ENCODE measurements at regions not wholly inside any gene's neighbourhood (a gene's known extent, or its start where the extent isn't known, plus 50 kb on each side); places are given as distances from the start of the nearest gene placed in this dataset.
"Not testable (repeated sequence)": the region's sequence is repeated elsewhere in the genome, so short reads cannot be mapped to it uniquely, and the experiment has no call there.

DNA sequence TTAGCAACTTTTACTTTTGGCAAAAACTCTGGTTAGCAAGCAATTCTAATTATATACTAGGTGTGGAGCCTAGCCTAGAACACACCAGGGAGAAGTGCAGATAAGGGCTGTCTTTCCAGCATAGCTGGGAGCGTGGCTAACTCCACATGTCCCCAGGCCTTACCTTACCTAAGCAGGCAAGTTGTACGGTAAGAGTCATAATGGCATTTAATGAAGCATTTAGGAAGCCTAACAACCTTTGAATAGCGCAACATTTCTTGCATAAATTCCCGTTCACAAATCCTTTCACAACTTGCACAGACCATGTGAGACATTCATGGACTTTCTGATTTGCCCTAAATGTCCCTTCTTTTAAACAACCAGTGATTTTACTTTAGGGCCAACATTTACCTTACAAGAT is 917.4 kb upstream of the ACO1 start:
- no peak for DNase-seq

- no peak for DNase-seq
Observed at GRCh38 chr9:31470051-31470450, 914.4 kb upstream of the ACO1 start.

GRCh38 chr9:31471010-31471409 is 913.4 kb upstream of the ACO1 start:
- no peak for DNase-seq

DNA sequence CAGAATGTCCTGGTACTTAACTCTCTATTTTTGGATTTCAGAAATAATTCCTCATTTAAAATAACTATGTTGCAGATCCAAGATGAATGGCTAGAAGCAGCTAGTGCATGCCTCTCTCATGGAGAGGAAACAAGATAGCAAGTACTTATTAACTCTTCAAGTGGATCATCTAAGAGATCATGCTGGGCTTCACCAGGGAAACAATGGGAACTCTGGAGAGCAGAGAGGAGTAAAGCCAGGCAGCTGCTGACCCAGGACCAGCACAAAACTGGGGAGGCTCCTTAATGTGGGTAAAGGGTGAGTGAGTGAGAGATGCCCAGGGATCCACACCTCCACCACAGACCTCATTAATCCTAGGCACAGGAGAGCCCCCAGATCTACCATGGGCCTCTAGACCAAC is 897.8 kb upstream of the ACO1 start:
- DNase-seq = no peak

GRCh38 chr9:31490551-31491106 is 893.8 kb upstream of the ACO1 start:
- DNase-seq = no peak

- no peak for DNase-seq
Observed at GRCh38 chr9:31492229-31492628, 892.2 kb upstream of the ACO1 start.

DNA sequence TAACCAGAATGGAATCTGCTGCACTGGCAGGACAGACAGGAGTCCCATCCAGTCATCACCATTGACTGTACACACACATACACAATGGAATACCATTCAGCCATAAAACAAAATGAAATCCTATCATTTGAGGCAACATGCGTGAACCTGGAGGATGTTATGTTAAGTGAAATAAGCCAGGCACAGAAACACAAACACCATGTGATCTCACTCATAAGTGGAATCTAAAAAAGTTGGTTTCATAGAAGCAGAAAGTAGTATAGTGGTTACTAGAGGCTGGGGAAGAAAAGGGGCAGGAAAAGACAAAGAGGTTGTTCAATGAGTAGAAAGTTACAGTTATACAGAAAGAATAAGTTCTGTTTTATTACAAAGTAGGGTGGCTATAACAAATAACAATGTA is 884.0 kb upstream of the ACO1 start:
- no peak for DNase-seq

DNA sequence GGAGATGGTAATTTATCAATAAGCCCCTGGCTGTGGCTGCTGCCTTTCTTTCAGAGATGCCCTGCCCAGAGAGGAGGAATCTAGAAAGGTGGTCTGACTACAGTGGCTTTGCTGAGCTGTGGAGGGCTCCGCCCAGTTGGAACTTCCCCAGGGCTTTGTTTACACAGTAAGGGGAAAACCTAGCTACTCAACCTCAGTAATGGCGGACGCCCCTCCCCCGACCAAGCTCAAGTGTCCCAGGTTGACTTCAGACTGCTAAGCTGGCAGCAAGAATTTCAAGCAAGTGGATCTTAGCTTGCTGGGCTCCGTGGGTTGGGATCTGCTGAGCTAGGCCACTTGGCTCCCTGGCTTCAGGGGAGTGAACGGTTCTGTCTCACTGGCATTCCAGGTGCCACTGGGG is 865.4 kb upstream of the ACO1 start:
- DNase-seq = no peak

GRCh38 chr9:31519424-31519823 is 865.0 kb upstream of the ACO1 start:
- DNase-seq = no peak

- DNase-seq = no peak
Observed at GRCh38 chr9:31519826-31520225, 864.6 kb upstream of the ACO1 start.

DNA sequence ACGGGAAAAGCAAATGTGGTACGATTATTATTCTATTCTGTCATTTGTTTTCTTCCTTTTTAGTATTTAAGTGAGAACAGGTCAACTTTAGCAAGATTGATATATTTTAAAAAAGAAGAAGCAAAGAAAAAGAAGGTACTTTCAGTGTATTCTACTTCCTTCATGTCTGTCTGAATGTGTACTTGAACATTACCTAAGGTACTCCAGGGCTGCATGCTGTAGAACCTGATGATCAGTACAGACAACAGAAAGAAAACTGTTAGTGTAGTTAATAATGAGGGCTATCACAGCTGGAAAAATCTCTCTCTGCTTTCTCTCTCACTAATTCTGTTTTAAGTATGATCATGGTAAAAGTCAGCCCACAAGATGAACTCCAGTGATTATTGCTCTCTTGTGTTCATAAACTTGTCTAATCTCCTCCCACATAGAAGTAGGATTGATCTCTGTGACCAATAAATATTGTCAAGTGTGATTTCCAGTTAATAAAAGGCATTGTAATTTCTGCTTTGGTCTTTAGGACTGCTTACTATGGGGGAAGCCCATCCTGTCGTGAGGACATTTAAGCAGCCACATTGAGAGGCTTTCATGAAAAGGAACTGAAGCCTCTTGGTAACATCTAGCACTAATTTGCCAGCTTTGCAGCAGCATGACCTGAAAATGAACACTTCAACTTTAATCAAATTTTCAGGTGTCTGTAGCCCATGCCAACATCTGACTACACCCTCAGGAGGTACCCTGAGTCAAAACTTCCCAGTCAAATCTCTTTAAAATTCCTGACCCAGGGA is 864.0 kb upstream of the ACO1 start:
- no peak for DNase-seq

DNA sequence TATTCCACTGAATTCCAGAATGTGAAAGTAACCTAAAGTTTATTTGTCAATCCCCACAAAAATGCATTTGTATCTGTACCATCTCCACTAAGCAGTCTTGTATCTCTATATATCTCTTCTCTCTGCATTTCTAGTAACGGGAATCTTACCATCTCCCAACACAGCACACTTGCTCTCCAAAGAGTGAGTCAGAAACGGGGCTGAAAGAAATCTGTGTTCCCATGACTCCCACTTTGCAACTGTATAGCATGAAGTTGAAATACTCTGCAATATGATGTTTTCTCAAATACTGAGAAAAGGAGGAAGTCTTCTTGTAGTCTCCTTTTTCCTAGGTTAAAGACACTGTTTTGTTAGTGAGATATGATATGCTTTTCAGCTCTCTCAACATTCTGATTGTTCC is 848.8 kb upstream of the ACO1 start:
- DNase-seq = no peak

- no peak for DNase-seq
Observed at GRCh38 chr9:31536471-31536870, 848.0 kb upstream of the ACO1 start.

DNA sequence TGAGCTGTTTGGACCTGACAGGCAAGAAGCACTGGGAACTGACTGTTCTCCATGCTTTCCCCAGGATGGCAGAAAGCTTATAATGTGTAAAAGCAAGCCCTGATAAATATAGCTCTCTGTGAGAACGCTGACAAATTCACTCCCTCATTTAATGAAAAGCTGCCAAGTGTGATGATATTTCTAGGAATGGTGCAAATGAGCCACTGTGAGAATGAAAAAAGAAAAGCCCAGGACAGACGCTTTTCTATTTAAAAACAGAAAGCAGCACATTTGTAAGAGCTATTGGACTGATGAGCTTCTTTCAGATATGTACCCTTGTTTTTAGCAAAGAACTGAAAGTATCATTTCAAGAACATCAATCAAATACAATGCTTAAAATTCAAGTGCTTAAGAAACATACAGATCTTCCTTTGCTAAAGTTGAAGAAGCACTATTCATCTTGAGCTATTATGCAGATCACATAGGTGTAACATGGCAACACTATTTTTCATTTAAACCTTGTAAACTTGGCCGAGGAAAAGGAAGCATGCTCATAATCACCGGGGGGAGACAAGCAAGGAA is 842.6 kb upstream of the ACO1 start:
- no peak for DNase-seq

- DNase-seq = no peak
Observed at GRCh38 chr9:31542384-31543055, 841.9 kb upstream of the ACO1 start.

- DNase-seq = no peak
Observed at GRCh38 chr9:31554941-31555340, 829.5 kb upstream of the ACO1 start.

GRCh38 chr9:31556667-31557463 is 827.6 kb upstream of the ACO1 start:
- DNase-seq = no peak

GRCh38 chr9:31572190-31572589 is 812.3 kb upstream of the ACO1 start:
- DNase-seq = not testable (repeated sequence)

DNA sequence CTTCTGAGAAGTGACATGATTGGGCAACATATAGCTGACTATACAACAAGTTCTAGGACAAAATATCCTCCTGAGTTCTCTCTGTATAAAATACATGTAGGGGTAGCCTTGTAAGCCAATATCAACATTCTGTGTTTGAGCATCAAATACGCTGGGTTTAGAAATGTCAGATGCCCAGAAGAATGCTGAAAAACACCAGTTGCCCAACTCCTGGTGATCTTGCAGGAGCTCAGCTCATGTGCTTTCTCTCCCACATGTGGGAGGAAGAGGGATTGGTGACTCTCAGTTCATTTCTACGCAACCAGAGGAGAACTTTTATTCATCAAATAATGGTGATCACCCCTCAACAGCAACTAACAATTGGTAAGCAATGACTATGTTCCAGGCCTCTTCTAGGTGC is 810.9 kb upstream of the ACO1 start:
- DNase-seq = no peak

GRCh38 chr9:31574006-31574765 is 810.3 kb upstream of the ACO1 start:
- DNase-seq = no peak

DNA sequence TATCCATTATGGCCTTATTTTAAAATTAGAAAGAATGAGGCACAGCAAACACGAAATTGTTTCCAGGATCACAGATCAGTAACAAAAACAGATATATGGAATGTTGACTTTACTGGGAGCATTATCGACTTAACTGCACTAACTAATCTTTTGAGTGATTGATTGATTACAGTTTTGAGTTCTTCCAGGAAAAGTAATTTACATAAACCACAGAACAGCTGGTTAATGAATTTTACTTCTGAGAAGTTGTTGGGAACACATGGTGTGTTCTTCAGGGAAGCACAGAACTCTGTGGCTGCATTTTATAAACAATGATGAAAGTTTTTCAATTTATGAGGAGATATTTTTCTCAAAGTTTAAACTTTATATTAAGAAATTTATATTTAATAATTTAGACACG is 802.4 kb upstream of the ACO1 start:
- DNase-seq = no peak

- no peak for DNase-seq
Observed at GRCh38 chr9:31582561-31582960, 801.9 kb upstream of the ACO1 start.

Measured in bone marrow (tissue), 2 donors.